Tibial artery (tissue), 4 donors: ENCODE measurements at regions not wholly inside any gene's neighbourhood (a gene's known extent, or its start where the extent isn't known, plus 50 kb on each side); places are given as distances from the start of the nearest gene placed in this dataset.

Experiments
- DNase-seq, 2 donors: peaks; one replicate each; pipeline ENCODE4 v3.0.0-alpha.2; 2019
- H3K27ac ChIP-seq, 2 donors: fragments of 200-600 bp; sonication (generic) in 1 of 2; 1 replicate in 1 of 2; 2 replicates in 1 of 2; pipeline ENCODE4 v1.5.1; 2018 to 2019; ENCODE audit warnings: mild to moderate bottlenecking in 1 of 2
- H3K27me3 ChIP-seq, 2 donors: fragments of 200-600 bp; sonication (generic) in 1 of 2; one replicate each; pipeline versions ENCODE4 v1.5.1 to v1.6.0; 2016 to 2019
- H3K36me3 ChIP-seq, 3 donors: fragments of 200-600 bp; sonication (generic) in 2 of 3; one replicate each; pipeline ENCODE4 v1.5.1; 2016 to 2019; ENCODE audit warnings: mild to moderate bottlenecking in 2 of 3
- H3K4me1 ChIP-seq, 4 donors: fragments of 200-600 bp; sonication (generic) in 2 of 4; 1 replicate in 3 of 4; 2 replicates in 1 of 4; pipeline ENCODE4 v1.5.1; 2016 to 2019
- H3K4me3 ChIP-seq, 2 donors: fragments of 200-600 bp; sonication (generic) in 1 of 2; 1 replicate in 1 of 2; 2 replicates in 1 of 2; pipeline ENCODE4 v1.5.1; 2018 to 2019; ENCODE audit warnings: mild to moderate bottlenecking in 2 of 2
- H3K9me3 ChIP-seq, 3 donors: fragments of 200-600 bp; sonication (generic) in 1 of 3; one replicate each; pipeline ENCODE4 v1.5.1; 2016 to 2019
- intact Hi-C: fragments of 100-400 bp; cut with DNase I; formaldehyde crosslinking; loops from one replicate; pipeline ENCODE4 v1.15.0; 2023; ENCODE audit warnings: low total_unique reads
- TF ChIP-seq, protein P1 (sequence below), 2 experiments: fragments of 200-600 bp in 1 of 2; fragments of 450-650 bp in 1 of 2; IDR thresholded peaks; one replicate each; pipeline ENCODE4 v1.5.1; 2017 to 2019; ENCODE audit warnings: antibody characterized with exemption in 2 of 2, mild to moderate bottlenecking in 1 of 2, moderate library complexity in 1 of 2

GRCh38 chr11:119493712-119494111, 70.7 kb upstream of the THY1 start:
- Histone ChIP-seq H3K9me3 (no peaks in the 10 kb centered on the region), H3K27ac (no peak overlapping the region), H3K27me3 (peaks cover 0 to 39% of the 10 kb centered on the region in 2 donors), H3K36me3 (no peaks in the 10 kb centered on the region), H3K4me1 (no peaks in the 10 kb centered on the region), H3K4me3 (no peak overlapping the region)
- intact Hi-C loops = no loop called here
- TF ChIP-seq, protein P1, sequence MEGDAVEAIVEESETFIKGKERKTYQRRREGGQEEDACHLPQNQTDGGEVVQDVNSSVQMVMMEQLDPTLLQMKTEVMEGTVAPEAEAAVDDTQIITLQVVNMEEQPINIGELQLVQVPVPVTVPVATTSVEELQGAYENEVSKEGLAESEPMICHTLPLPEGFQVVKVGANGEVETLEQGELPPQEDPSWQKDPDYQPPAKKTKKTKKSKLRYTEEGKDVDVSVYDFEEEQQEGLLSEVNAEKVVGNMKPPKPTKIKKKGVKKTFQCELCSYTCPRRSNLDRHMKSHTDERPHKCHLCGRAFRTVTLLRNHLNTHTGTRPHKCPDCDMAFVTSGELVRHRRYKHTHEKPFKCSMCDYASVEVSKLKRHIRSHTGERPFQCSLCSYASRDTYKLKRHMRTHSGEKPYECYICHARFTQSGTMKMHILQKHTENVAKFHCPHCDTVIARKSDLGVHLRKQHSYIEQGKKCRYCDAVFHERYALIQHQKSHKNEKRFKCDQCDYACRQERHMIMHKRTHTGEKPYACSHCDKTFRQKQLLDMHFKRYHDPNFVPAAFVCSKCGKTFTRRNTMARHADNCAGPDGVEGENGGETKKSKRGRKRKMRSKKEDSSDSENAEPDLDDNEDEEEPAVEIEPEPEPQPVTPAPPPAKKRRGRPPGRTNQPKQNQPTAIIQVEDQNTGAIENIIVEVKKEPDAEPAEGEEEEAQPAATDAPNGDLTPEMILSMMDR (IDR thresholded peaks at IDR 0.05) = no peak
- no peak for DNase-seq

DNA sequence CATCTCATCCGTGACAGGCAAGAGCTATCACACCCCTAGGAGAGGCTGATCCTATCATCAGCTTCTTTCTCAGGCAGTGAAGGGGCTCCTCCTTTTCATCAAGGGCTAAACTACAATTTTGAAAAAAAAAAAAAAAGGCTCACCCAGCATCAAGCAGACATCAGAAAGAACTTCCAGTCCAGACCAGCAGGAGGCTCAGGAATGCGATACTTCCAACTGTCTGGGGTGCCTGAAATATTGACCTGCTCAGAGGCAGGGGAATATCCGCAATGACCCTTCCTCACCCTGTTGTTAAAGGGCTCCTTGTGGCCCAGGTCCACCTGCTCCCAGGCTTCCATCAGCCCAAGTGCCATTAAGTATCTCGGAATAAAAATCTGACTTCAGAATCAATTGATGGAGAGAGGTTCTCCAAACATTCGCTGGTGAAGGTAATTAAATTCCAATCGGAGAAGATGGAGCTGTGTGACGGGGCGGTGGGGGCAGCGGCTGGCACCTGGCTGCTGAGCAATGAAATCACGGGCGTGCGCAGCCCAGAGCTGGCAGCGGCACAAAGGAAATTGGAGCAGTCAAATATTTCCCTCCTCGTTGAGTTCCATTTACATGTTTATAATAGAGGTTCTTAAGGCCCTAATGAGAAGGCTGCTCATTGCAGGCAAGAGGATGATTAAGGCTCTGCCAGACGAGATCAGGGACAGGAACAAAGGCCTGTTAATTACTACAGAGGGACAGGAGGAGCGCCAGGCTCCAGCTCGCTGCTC, 69.0 kb upstream of the THY1 start:
- Histone ChIP-seq H3K4me3 (no peak overlapping the region), H3K36me3 (no peaks in the 10 kb centered on the region), H3K4me1 (no peaks in the 10 kb centered on the region), H3K27me3 (peaks cover 0 to 43% of the 10 kb centered on the region in 2 donors), H3K9me3 (no peaks in the 10 kb centered on the region), H3K27ac (no peak overlapping the region)
- intact Hi-C loops = no loop called here
- TF ChIP-seq, protein P1 (IDR thresholded peaks at IDR 0.05) = peak in 1 of 2 experiments; percentile 10
- no peak for DNase-seq

- no peak overlapping the region for H3K27ac ChIP-seq
- no peaks in the 10 kb centered on the region for H3K4me1 ChIP-seq
- H3K36me3 ChIP-seq = no peaks in the 10 kb centered on the region
- H3K27me3 ChIP-seq = peaks cover 0 to 38% of the 10 kb centered on the region in 2 donors
- no peaks in the 10 kb centered on the region for H3K9me3 ChIP-seq
- TF ChIP-seq, protein P1 (IDR thresholded peaks at IDR 0.05) = no peak
- intact Hi-C loops = no loop called here
- H3K4me3 ChIP-seq = no peak overlapping the region
- peak in 1 of 2 donors; percentile 10 for DNase-seq
Observed at GRCh38 chr11:119490253-119491006, 67.5 kb upstream of the THY1 start.

DNA sequence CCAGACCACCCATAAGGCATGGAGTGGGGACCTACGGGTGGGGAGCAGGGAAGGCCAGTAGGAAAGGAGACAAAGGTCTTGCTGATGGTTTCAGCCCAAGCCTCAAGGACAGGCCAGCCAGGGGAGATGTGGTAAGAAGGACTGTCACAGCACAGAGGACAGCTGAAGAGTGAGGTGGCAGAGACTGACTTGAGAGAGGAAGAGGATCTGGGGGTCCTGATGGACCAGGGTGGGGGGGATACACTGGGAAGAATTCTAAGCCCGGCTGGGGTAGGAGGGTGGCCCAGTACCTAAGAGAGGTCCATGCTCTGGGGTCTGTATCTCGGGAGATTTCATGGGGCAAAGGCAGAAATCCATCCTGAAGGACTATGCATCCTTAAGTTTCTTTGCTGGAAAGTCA, 66.1 kb upstream of the THY1 start:
- peak; percentile 10 to 32 for DNase-seq
- Histone ChIP-seq H3K4me1 (no peaks in the 10 kb centered on the region), H3K36me3 (no peaks in the 10 kb centered on the region), H3K4me3 (no peak overlapping the region), H3K27me3 (peaks cover 0 to 36% of the 10 kb centered on the region in 2 donors), H3K9me3 (no peaks in the 10 kb centered on the region), H3K27ac (no peak overlapping the region)
- TF ChIP-seq, protein P1 (IDR thresholded peaks at IDR 0.05) = no peak
- intact Hi-C loops = loop anchor here (10.0 kb wide), 2 partner anchors 236 to 626 kb away; partner anchors contain the start of gene NECTIN1

- H3K27ac ChIP-seq = no peak overlapping the region
- no peaks in the 10 kb centered on the region for H3K9me3 ChIP-seq
- no peak overlapping the region for H3K4me3 ChIP-seq
- TF ChIP-seq, protein P1 (IDR thresholded peaks at IDR 0.05) = no peak
- peak; percentile 4 to 24 for DNase-seq
- no peaks in the 10 kb centered on the region for H3K36me3 ChIP-seq
- peaks cover 0 to 33% of the 10 kb centered on the region in 2 donors for H3K27me3 ChIP-seq
- intact Hi-C loops = loop anchor here (10.0 kb wide), 2 partner anchors 236 to 626 kb away; partner anchors contain the start of gene NECTIN1
- no peaks in the 10 kb centered on the region for H3K4me1 ChIP-seq
Observed at GRCh38 chr11:119488256-119488995, 65.5 kb upstream of the THY1 start.
